Non-pigmented ciliary epithelial cell (primary cell): ENCODE measurements at regions not wholly inside any gene's neighbourhood (a gene's known extent, or its start where the extent isn't known, plus 50 kb on each side); places are given as distances from the start of the nearest gene placed in this dataset.
"Not testable (repeated sequence)": the region's sequence is repeated elsewhere in the genome, so short reads cannot be mapped to it uniquely, and the experiment has no call there.

Experiments
- DNase-seq: peaks from one replicate; pipeline ENCODE4 v3.0.0-alpha.2; 2010; ENCODE audit warnings: low read depth

- DNase-seq = not testable (repeated sequence)
Measured at GRCh38 chr19:56980326-56980725, 139.5 kb upstream of the USP29 start.

GRCh38 chr19:56980906-56981305, 138.9 kb upstream of the USP29 start:
- no peak for DNase-seq

- DNase-seq = not testable (repeated sequence)
Measured at GRCh38 chr19:56981440-56981839, 138.3 kb upstream of the USP29 start.

- DNase-seq = no peak
Measured at GRCh38 chr19:56983171-56983570, 136.6 kb upstream of the USP29 start.

GRCh38 chr19:56983804-56984203, 136.0 kb upstream of the USP29 start:
- no peak for DNase-seq

- DNase-seq = no peak
Measured at GRCh38 chr19:56986386-56986785, 133.4 kb upstream of the USP29 start.

- no peak for DNase-seq
Measured at GRCh38 chr19:56987184-56987583, 132.6 kb upstream of the USP29 start.

GRCh38 chr19:56988299-56988698, 131.5 kb upstream of the USP29 start:
- DNase-seq = no peak

- no peak for DNase-seq
Measured at GRCh38 chr19:56991912-56992311, 127.9 kb upstream of the USP29 start.

GRCh38 chr19:56993851-56994250, 125.9 kb upstream of the USP29 start:
- DNase-seq = no peak

- no peak for DNase-seq
Measured at GRCh38 chr19:56994251-56995017, 125.4 kb upstream of the USP29 start.

- no peak for DNase-seq
Measured at GRCh38 chr19:56995303-56995702, 124.5 kb upstream of the USP29 start.

GRCh38 chr19:57002195-57002601, 117.6 kb upstream of the USP29 start:
- DNase-seq = no peak

GRCh38 chr19:57002710-57003109, 117.1 kb upstream of the USP29 start:
- DNase-seq = no peak

GRCh38 chr19:57004418-57004817, 115.4 kb upstream of the USP29 start:
- DNase-seq = no peak

- DNase-seq = no peak
Measured at GRCh38 chr19:57008432-57008831, 111.4 kb upstream of the USP29 start.

- DNase-seq = no peak
Measured at GRCh38 chr19:57010541-57010940, 109.2 kb upstream of the USP29 start.

GRCh38 chr19:57016076-57016475, 103.7 kb upstream of the USP29 start:
- no peak for DNase-seq

- DNase-seq = no peak
Measured at GRCh38 chr19:57016491-57016890, 103.3 kb upstream of the USP29 start.

GRCh38 chr19:57025491-57025890, 94.3 kb upstream of the USP29 start:
- DNase-seq = no peak

- DNase-seq = no peak
Measured at GRCh38 chr19:57026476-57026875, 93.3 kb upstream of the USP29 start.

GRCh38 chr19:57027360-57027759, 92.4 kb upstream of the USP29 start:
- no peak for DNase-seq

GRCh38 chr19:57028804-57029525, 90.8 kb upstream of the USP29 start:
- DNase-seq = no peak

- DNase-seq = no peak
Measured at GRCh38 chr19:57031106-57031505, 88.7 kb upstream of the USP29 start.
